MG63 (cell line): ENCODE measurements at regions not wholly inside any gene's neighbourhood (a gene's known extent, or its start where the extent isn't known, plus 50 kb on each side); places are given as distances from the start of the nearest gene placed in this dataset.

Experiments
- DNase-seq: peaks from one replicate; pipeline ENCODE4 v3.0.0-alpha.2; 2020
- H3K27me3 ChIP-seq: fragments of 250-450 bp; sonication (Bioruptor Pico); 2 replicates; pipeline ENCODE4 v1.5.1; 2020; ENCODE audit warnings: mild to moderate bottlenecking, moderate library complexity
- H3K36me3 ChIP-seq: fragments of 250-450 bp; sonication (Bioruptor Pico); 2 replicates; pipeline ENCODE4 v1.5.1; 2020; ENCODE audit warnings: mild to moderate bottlenecking, moderate library complexity
- H3K4me3 ChIP-seq: fragments of 250-450 bp; sonication (Bioruptor Pico); 2 replicates; pipeline ENCODE4 v1.5.1; 2020; ENCODE audit warnings: mild to moderate bottlenecking, moderate library complexity
- H3K9me3 ChIP-seq: fragments of 250-450 bp; sonication (Bioruptor Pico); 2 replicates; pipeline ENCODE4 v1.5.1; 2020; ENCODE audit warnings: mild to moderate bottlenecking, moderate library complexity

DNA sequence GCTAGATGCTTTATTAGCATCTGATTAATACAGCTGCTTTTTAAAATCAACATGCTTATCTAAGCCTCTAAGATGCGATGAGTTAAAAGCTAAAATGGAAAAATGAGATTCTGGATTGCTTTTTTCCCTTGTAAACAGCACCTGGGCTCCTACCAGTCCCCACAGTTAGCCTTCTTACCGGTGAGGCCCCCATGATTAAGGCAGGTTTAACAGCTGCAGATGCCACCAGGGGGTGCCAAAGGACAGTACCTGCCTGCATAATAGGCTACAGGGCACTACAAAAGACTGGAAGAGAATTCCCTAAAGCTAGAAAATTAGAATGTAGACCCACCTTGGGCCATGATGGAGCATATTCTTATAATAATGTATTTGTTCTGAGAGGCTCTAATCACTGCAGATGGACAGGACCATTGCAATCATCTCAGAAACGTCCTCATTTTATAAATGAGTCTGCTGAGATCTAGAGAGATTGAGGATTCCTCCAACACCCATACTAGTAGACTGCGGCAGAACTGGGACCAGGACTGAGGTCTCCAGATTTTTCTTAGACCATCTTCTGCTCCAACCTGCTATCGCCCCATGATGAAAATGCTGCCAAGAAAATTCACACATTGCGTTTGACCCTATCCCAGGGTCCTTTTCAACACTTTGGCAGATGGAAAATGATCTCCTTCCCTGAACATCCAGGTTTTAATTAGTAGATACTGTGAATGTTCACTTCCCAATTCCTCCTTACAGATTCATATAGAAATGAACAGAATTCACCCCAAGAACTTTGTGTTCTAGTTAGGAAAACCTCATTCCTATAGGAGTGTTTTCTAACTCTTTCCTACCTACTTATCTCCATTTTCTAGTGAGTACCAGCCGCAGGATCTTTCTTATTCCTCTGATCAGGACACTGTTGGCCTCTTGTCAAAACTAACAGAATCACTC is 148.8 kb downstream of the RPS12 start:
- Histone ChIP-seq H3K36me3 (no peaks in the 10 kb centered on the region), H3K4me3 (no peak overlapping the region), H3K9me3 (no peaks in the 10 kb centered on the region), H3K27me3 (no peaks in the 10 kb centered on the region)
- peak; percentile 61 for DNase-seq

DNA sequence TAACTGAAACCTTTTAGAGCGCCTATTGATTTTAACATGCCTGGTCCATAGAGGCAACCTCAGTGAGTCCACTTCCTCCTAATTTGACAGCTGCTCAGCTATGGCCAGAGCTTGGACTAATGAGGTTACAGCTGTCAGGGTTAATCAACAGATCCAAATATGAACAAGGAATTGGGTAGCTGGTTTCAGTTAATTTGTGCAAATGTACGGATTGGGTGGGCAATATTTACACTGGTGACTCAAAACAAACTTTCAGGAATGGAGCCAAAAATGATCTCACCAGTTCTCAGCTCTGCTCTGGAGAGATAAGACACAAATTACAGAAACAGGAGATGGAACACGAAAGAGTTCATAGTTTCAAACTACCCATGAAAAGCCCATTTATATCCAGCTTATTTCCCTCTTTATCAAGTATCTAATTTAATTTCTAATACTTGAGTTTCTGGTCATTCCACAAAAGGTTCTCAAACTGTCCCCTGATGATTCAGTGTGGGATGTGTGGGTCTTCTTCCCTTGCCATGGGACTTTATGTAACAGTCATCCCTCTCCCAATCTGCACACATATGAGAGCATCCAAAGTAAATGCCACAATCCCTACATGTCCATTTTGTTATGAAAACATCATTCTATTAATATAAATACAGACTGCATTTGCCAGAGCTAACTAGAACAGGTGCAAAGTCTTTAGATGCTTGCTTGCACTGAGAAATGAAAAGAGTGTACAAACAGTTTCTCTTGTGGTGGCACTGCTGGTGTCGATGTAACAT is 149.9 kb downstream of the RPS12 start:
- DNase-seq, result no peak
- H3K27me3 ChIP-seq, result no peaks in the 10 kb centered on the region

DNA sequence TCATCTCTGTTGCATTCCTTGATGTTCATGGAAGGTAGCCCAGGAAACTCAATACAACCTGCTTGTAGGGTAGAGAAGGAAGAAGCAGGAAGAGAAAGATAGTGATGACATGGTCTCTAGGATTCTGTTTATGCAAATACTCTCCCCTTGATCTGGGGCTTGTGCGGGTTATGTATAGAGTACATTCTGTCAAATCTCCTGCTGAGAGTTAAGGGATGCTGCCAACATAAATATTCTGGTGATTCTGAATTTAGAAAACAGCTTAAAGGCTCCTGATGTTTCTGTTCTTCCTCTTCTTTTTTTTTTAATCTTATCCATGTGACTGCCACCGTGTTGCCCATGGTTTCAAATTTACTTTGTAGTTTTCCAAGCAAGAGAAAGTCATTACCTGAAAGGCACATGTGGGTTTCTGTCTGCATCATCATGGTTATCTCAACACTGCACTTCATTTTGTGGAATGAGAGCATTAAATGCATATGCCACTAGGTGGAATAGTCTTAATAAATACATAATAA is 150.6 kb downstream of the RPS12 start:
- H3K4me3 ChIP-seq, result no peak overlapping the region
- H3K27me3 ChIP-seq, result no peaks in the 10 kb centered on the region
- no peaks in the 10 kb centered on the region for H3K9me3 ChIP-seq
- H3K36me3 ChIP-seq, result no peaks in the 10 kb centered on the region
- DNase-seq, result no peak

More for the DNA sequence above, 149.9 kb downstream of the RPS12 start:
- no peaks in the 10 kb centered on the region for H3K36me3 ChIP-seq
- H3K9me3 ChIP-seq, result no peaks in the 10 kb centered on the region
- H3K4me3 ChIP-seq, result no peak overlapping the region

DNA sequence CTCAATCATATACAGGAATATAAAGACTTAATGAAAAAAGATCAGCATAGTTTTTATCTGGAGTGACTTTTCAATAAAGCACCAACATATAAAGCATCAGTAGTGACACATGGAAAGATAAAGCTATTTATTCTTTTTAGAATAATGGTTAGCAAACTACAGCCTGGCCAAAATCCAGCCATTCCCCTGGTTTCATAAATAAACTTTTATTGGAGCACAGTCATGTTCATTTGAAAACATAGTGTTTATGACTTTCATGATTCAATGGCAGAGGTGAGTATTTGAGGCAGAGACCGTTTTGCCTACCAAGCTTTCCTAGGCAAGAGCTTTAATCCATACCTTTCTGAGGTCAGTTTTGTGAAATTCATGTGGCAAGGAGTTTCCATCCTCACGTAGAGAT is 153.5 kb downstream of the RPS12 start:
- no peak overlapping the region for H3K4me3 ChIP-seq
- H3K27me3 ChIP-seq, result no peaks in the 10 kb centered on the region
- DNase-seq, result no peak
- H3K36me3 ChIP-seq, result no peaks in the 10 kb centered on the region
- H3K9me3 ChIP-seq, result no peaks in the 10 kb centered on the region

DNA sequence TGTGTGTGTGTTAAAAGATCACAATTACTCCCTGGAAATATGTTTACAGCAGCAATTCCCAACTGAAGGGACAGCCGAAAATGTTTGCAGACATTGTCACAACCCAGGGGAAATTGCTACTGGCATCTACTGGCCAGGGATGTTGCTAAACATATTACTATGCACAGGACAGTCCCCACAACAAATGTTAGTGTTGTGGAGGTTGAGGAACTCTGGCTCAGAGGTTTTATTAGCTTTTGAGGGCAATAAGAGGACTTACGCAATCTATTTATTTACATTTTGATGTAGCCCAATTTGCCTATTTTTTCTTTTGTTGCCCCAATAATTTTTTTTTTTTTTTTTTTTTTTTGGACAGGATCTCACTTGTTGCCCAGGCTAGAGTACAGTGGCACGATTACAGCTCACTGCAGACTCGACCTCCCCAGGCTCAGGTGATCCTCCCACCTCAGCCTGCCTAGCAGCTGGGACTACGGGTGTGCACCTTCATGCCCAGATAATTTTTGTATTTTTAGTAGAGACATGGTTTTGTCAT is 154.1 kb downstream of the RPS12 start:
- H3K36me3 ChIP-seq, result no peaks in the 10 kb centered on the region
- no peak for DNase-seq
- H3K27me3 ChIP-seq, result no peaks in the 10 kb centered on the region
- no peaks in the 10 kb centered on the region for H3K9me3 ChIP-seq
- no peak overlapping the region for H3K4me3 ChIP-seq

DNA sequence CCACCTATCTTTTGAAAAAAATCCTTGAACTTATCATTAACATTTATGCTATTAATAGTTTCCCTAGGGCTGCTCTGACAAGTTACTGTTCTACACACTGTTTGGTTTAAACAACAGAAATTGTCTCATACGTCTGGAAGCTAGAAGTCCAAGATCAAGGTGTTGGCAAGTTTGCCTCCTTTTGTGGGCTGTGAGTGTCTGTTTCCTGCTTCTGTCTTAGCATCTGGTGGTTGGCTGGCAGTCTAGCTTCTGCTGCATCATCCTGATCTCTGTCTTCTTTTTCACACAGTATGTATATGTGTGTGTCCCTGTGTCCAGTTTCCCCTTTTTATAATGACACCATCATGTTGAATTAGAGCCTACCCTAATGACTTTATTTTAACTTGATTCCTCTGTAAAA is 154.8 kb downstream of the RPS12 start:
- no peaks in the 10 kb centered on the region for H3K27me3 ChIP-seq
- H3K36me3 ChIP-seq, result no peaks in the 10 kb centered on the region
- peak; percentile 69 for DNase-seq
- H3K4me3 ChIP-seq, result no peak overlapping the region
- no peaks in the 10 kb centered on the region for H3K9me3 ChIP-seq

DNA sequence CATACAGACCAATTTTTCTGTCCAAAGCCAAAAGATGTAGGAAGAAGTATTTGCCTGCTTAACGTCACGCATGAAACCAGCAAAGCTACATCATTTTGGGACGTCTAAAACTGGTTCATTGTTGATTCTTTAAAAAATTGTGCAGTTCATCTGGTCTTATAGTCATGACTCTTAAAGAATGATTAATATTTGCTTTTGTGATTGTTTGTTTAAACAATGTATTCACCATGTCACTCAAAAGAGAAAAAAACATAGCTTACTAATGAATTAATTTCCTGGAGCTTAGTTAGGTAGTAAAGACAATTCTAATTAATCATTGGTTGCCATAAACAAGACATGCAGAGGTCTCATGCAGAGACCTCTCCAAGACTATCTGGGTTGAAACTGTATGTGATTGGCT is 157.3 kb downstream of the RPS12 start:
- no peaks in the 10 kb centered on the region for H3K27me3 ChIP-seq
- H3K9me3 ChIP-seq, result no peaks in the 10 kb centered on the region
- no peaks in the 10 kb centered on the region for H3K36me3 ChIP-seq
- no peak for DNase-seq
- H3K4me3 ChIP-seq, result no peak overlapping the region

DNA sequence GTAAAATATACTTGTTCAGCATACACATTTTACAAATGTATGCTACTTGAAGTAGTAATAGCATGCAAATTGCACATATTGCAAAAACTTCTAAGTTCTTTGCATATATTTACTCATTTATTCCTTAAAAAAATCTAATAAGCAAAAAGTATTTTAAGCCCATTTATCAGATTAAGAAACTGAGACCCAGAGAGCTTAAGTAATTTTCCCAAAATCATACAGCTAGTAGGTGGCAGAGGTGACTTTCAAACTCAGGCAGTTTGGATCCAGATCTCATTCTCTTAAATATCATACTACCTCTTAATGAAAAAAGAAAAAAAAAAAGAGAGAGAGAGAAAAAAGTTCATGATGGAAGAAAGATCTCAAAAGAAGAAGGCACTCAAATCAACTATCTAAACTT is 157.9 kb downstream of the RPS12 start:
- Histone ChIP-seq H3K9me3 (no peaks in the 10 kb centered on the region), H3K27me3 (no peaks in the 10 kb centered on the region), H3K36me3 (no peaks in the 10 kb centered on the region), H3K4me3 (no peak overlapping the region)
- DNase-seq, result no peak

DNA sequence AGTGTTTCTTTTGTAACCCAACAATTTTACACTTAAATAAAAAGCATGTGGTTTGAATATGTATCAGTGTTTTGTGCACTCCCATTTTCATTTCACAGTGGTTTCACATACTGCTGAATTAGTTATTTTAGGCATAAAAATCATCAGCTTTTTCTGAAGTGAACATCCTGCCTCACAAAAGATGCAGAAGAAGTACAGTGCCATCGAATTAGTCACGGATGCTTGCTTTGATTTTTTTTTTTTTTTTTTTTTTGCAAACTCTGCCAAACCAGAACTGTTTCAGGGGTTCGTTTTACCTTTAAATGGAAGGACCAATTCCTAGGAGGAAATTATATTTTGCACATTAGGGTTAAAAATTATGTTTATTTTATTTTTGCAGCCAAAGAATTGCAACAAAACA is 158.6 kb downstream of the RPS12 start:
- H3K4me3 ChIP-seq, result no peak overlapping the region
- H3K36me3 ChIP-seq, result no peaks in the 10 kb centered on the region
- no peak for DNase-seq
- no peaks in the 10 kb centered on the region for H3K27me3 ChIP-seq
- H3K9me3 ChIP-seq, result no peaks in the 10 kb centered on the region

DNA sequence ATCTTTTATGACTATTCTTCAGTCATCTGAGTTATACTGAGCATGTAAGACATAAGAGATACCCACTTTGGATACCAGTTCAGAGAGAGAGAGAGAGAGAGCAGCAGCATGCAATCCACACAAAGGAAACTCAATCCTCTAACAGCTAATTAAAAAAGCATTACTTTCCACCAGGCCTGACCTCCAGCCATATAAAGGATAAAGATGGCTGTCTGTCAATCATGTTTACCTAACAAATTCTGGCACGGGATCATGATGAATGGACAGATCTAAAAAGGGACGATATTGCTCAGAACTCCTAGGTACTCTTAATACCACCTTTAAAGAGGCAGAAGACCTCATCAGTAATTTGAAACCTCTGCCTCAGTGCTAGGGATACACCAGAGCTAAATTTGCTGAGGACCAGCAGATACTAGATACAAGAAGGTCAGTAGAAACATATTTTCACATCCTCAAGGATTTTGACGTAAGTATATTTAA is 159.2 kb downstream of the RPS12 start:
- H3K9me3 ChIP-seq, result no peaks in the 10 kb centered on the region
- no peak overlapping the region for H3K4me3 ChIP-seq
- no peaks in the 10 kb centered on the region for H3K36me3 ChIP-seq
- H3K27me3 ChIP-seq, result no peaks in the 10 kb centered on the region
- no peak for DNase-seq

DNA sequence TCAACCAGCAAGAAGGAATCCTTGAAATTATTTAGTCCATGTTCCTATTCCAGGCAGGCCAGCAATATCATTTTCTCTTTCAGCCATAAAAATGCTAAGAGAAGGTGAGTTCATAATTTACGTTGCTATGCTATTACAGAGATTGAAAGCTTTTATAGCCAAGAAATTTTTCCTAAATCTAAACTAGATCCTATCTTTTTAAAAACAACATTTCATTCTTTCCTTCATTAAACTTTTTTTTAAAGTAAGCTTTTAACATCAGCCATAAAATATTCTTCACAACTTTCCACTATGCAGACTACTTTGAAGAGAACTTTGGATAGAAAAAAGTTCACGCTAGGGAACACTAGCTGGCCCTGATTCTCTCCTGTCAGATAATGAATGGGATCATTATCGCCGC is 159.8 kb downstream of the RPS12 start:
- Histone ChIP-seq H3K9me3 (no peaks in the 10 kb centered on the region), H3K36me3 (no peaks in the 10 kb centered on the region), H3K27me3 (no peaks in the 10 kb centered on the region), H3K4me3 (no peak overlapping the region)
- no peak for DNase-seq

DNA sequence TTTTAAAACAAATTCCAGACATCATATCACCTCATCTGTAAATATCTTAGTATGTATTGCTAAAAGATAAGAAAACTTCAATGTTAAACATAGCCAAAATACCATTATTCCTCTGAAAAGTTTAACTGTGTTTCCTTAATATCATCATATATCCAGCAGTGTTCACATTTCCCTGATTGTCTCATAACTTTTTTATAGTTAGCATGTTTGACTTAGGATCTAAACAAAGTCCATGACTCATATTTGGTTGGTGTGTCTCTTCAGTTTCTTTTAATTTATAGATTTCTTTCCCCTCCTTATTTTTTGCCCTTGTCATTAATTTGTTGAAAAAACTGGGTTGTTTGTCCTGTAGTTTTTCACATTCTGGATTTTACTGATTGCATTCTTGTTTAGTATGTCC is 163.0 kb downstream of the RPS12 start:
- no peak overlapping the region for H3K4me3 ChIP-seq
- H3K9me3 ChIP-seq, result no peaks in the 10 kb centered on the region
- no peaks in the 10 kb centered on the region for H3K27me3 ChIP-seq
- no peaks in the 10 kb centered on the region for H3K36me3 ChIP-seq
- no peak for DNase-seq

DNA sequence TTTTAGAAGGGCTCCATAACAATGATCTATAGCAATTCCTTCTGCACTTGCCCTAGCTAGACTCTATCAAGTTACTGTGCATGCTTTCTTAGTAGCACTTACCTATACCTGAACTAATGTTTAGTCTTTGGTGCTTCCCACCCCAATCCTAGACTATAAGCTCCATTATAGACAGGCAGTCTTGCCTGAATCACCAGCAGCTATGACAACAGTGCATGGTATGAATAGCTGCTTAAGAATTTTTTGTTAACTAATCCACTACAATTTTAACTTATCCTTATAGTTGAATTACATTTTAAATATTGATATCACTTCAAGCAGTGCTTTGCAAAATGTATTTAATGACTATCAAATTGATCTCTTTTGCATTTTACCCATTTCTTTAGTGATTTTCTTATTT is 164.3 kb downstream of the RPS12 start:
- H3K4me3 ChIP-seq, result no peak overlapping the region
- no peaks in the 10 kb centered on the region for H3K27me3 ChIP-seq
- DNase-seq, result no peak
- H3K36me3 ChIP-seq, result no peaks in the 10 kb centered on the region
- no peaks in the 10 kb centered on the region for H3K9me3 ChIP-seq

DNA sequence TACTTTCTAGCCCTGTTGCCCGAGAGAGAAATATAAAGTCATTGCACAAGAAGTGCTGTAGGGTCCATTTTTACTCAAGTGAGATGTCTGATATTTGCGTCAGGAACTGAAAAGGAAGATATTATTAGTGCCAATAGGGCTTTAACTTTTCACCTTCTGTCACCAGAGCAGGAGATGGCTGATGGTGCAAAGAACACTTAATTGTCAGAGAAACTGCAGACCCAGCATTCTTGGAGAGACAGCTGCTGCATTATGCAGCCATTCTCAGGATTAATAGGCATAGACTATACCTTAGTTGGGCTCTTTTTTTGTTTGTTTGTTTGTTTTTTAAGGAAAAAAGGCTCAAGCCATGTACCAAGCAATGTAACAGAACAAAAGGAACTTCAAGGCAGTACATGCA is 179.4 kb downstream of the RPS12 start:
- no peaks in the 10 kb centered on the region for H3K27me3 ChIP-seq
- no peaks in the 10 kb centered on the region for H3K36me3 ChIP-seq
- no peak for DNase-seq
- H3K9me3 ChIP-seq, result no peaks in the 10 kb centered on the region
- H3K4me3 ChIP-seq, result no peak overlapping the region

DNA sequence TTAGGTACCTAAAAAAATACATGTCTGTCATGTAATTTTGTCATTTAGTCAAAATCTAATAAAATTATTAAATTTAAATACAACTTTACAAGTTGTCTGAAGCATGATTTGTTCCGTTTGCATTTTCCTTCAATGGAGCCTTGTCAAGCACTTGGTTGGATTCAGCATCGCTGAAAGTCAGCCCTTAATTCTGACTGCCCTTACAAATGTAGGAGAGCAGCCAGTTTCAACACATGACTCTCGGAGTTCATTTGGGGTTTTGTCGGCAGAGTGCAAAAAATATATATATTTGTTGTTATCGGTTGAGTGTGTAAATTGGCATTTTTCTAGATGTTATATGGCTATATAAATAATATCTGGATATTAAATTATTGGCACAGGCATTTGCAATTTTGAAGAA is 180.6 kb downstream of the RPS12 start:
- no peaks in the 10 kb centered on the region for H3K9me3 ChIP-seq
- H3K4me3 ChIP-seq, result no peak overlapping the region
- DNase-seq, result no peak

DNA sequence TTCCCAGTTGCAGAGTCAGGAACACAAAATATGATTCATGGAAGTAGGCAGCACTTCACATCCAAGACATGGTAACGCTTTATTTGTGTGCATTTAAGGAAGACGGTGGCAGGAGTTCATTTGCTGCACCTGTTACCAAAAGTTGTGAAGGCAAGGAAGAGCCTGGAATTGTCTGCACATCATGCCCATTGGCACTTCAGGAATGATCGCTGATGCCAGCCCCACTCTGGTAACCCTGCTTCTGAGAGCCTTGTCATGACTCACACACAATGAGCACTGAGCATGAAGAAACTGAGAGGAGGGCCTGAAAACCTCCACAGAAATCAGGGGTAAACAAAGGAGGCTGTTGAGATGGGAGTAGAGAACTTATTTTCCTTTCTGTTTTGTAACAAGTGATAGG is 181.1 kb downstream of the RPS12 start:
- no peaks in the 10 kb centered on the region for H3K27me3 ChIP-seq
- no peaks in the 10 kb centered on the region for H3K36me3 ChIP-seq
- no peak overlapping the region for H3K4me3 ChIP-seq
- H3K9me3 ChIP-seq, result no peaks in the 10 kb centered on the region
- peak; percentile 41 for DNase-seq

More for the DNA sequence above, 180.6 kb downstream of the RPS12 start:
- Histone ChIP-seq H3K36me3 (no peaks in the 10 kb centered on the region), H3K27me3 (no peaks in the 10 kb centered on the region)

DNA sequence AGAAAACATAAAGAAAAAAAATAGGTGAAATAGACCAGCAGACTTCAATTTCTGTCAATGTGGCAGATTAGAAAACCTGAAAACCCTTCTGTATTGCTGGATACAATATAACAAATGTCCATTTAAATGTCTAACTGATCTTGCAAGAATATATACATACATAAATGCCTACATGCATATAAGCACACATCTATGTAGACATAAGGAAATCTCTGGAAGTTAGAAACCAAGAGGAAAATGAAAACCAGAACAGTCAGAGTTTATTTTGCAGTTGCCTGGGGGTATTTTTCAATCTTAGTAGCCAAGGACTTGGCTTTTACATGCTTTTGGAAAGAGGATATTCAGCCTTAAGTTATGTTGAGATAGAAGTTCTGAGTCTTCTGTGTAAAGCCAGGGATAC is 184.0 kb downstream of the RPS12 start:
- Histone ChIP-seq H3K4me3 (no peak overlapping the region), H3K27me3 (no peaks in the 10 kb centered on the region), H3K9me3 (no peaks in the 10 kb centered on the region), H3K36me3 (no peaks in the 10 kb centered on the region)
- DNase-seq, result no peak
